DMS153 treated with DMSO at 0.1 percent for 48 hours (cell line): ENCODE measurements at regions not wholly inside any gene's neighbourhood (a gene's known extent, or its start where the extent isn't known, plus 50 kb on each side); places are given as distances from the start of the nearest gene placed in this dataset.

Experiments used
- DNase-seq: peaks from one replicate; lab custom pipeline; 2025; ENCODE audit not compliant: unreplicated experiment; lab: John Stamatoyannopoulos, UW

- no peak for DNase-seq
Observed at GRCh38 chr2:160630801-160631590, 137.4 kb upstream of the RBMS1 start.

DNA sequence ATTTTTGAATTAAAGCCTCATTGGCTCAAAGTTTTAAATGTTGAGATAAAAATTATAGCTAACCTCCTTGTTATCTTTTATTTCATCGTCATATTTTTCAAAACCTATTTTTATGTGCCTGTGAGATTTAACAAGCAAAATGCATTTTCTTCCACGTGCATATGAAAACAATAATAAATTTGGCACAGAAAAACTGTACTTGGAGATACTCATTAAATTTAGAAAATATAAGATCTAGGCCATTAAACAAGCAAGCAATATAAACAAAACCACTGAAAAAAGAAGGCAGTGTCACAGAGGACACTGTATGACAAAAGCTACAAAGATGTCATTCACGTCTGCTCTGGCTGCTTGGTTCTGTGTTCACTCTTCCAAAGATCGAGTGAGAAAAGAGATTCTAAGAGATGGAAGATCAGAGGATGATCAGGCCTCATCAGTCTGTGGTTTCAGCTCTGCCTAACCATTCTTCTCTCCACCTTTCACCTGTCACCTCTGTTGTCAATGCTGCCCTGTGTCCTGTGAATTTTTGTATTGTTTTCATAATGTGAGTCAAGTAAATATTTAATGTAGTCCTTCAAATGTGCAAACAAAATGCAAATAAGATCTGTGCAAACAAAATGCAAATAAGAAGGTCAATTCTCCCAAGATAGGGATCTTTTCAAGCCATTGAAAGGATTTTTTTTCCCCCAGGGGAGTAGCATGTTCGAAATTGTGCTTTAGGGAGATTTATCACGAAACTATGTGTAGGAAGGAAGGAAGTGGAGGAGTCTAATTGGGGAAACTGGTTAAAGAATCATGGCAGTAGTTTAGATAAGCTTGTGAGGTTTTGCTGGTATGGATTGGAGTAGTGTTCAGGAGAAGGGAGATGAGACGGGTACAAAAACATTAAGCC is 138.7 kb upstream of the RBMS1 start:
- no peak for DNase-seq

- DNase-seq: no peak
Observed at GRCh38 chr2:160634436-160634835, 140.8 kb upstream of the RBMS1 start.

DNA sequence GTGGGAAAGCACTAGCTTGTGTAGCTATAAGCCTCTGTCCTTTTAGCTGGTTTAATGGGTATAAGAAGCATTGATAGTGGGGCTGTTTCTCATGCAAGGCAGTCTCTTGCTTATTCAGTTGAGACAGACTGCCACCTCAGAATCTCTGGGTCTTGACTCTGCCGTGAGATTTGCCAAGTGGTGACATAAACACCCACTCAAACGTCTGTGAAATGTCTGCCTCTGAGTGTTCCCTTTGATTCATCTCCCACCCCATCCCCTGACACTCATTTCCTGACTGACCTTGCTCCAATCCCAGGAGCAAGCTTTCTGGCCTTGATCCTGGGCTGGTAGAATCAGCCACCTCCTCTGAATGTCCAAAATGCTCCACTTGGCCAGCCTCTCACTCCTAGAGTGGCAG is 141.9 kb upstream of the RBMS1 start:
- no peak for DNase-seq

DNA sequence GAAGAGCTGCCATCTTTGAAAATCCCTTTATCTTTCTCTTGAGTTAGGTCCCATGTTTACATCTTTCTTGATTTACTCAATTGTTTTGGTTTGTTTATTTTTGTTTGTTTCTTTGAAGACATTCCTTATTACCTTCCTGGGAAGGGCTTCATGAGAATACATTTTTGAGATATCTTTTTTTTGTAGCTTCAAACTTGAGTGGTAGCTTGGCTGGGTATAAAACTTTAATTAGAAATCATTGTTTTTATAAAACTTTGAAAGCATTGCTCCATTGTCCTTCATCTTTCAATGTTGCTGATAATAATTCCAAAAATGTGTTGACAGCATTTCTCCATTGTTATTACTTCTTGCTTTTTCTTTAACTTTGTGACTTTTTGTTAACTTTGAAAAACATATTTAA is 145.9 kb upstream of the RBMS1 start:
- no peak for DNase-seq

DNA sequence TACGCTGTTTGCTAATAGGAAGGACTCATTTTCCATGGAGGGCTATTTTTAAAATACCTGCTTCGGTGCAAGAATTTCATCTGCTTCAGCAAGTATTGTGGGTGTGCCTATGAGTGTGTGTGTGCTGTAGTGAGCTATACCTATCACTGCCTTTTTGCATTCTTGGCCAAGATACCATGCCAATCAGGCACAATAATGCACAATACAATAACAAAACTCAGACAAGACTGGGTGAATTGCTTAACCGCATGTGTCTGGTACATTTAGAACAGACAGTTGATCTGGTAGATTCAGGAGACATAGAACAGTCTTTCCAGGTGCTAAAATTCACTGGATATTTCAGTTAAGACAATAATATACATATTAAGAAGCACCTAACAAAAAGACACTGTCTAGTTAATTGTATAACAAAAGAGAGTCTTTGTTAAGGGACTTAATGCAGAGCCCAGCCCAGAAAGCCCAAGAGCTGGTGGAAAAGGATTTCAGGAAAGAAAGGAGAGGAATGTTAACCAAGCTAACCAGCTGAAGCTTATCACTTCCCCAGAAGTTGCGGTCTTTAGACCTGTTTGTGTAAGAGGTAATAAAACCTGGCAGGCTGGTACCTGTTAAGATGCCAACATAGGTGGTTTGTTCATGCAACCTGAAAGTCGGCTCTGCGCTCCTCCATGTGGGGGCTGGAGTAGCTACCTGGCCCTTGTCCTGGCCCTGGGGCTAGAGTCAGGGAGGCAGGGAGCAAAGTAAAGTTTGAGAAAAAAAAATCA is 153.3 kb upstream of the RBMS1 start:
- DNase-seq: no peak

- DNase-seq: no peak
Observed at GRCh38 chr2:160647967-160648685, 154.5 kb upstream of the RBMS1 start.

- DNase-seq: no peak
Observed at GRCh38 chr2:160649698-160650097, 156.1 kb upstream of the RBMS1 start.

DNA sequence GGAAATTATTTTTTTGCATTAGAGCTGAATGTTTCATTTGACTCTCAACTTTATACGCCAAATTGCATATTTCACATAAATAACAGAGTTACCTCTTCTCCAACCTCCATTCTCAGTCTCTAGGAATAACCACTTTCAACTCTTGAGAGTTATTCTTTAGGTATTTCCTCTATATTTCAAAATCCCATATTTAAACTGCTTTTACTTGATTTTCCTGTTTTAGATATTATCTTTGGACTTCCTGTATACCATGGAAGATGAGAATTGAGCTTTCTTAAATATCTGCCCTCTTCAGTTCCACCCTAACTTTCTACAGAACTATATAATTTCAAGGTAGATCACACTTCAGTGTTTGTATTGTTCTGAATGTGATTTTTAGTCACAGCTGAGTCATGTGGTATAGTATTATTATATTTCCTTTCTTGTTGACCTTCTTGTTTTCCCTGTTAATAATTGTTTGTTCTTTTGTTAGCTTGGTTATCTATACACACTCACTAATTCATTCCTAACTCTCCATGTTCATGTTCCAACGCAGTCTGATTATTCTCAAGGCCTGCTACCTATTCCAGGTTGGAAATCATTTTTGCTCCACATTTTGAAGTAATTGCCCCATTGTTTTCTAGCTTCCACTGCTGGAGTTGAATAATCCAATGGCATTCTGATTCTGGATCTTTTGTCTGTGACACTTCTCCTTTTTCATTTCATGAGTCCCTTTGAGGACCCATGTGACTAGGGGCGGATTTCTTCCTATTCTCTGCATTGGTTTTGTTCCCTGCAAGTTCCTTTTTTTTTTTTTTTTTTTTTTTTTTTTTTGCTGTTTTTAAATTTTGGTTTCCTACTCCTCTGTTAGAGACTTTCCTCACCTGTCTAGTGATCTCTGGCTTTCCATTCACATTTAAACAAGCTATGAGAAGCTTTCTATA is 156.8 kb upstream of the RBMS1 start:
- DNase-seq: no peak

GRCh38 chr2:160651416-160652200 is 158.0 kb upstream of the RBMS1 start:
- DNase-seq: no peak

DNA sequence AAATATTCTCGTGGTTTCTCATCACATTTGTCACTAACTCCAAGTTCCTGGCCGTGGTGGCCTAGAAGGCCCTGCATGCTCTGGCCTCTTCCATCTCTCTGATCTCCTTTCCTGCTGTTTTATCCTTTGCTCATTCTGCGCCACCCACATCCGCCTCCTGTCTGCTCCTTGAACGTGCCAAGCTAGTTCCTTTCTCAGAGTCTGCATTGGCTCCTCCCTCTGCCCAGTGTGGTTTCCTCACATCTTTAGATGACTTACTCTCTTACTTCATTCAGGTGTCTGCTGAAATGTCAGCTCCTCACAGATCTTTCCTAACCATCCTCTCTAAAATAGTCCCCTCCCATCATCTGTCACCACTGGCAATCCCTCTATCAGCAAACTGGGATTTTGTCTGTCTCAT is 158.6 kb upstream of the RBMS1 start:
- no peak for DNase-seq

GRCh38 chr2:160657196-160657595 is 163.6 kb upstream of the RBMS1 start:
- DNase-seq: no peak

- no peak for DNase-seq
Observed at GRCh38 chr2:160658851-160659250, 165.2 kb upstream of the RBMS1 start.

DNA sequence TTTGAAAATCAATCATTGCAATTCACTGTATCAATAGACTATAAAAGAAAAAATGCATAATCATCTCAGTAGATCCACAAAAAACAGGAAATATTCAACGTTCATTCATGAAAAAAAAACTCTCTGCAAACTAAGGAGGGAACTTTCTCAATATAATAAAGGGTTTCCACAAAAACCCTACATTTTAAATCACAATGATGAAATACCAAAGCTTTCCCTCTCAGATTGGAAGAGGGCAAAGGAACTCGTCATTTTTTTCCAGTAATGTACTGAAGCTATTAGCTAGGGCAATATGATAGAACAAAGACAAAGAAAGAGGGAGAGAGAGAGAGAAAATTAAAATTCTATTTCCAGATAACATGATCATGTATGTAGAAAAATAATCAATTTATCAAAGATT is 167.1 kb upstream of the RBMS1 start:
- DNase-seq: no peak

- no peak for DNase-seq
Observed at GRCh38 chr2:160664603-160665140, 171.1 kb upstream of the RBMS1 start.

GRCh38 chr2:160666154-160667060 is 172.8 kb upstream of the RBMS1 start:
- DNase-seq: peak; percentile 69

DNA sequence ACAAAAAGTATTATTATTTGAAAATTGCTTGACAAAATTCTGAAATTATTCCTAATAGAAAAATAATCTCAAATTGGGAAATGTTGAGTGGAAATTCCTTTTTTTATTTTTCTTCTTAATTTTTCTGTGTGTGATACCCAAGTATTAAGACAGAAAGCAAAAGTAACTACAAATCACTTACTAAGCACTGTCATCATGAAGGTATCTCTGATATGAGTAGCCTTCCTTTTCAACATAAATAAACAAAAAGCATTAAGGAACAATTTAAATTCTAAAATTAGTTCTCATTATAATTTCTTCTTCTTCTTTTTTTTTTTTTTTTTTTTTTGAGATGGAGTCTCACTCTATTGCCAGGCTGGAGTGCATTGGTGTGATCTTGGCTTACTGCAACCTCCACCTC is 174.2 kb upstream of the RBMS1 start:
- DNase-seq: no peak

GRCh38 chr2:160670618-160671017 is 177.0 kb upstream of the RBMS1 start:
- no peak for DNase-seq
